KMS-11 (cell line): ENCODE measurements at regions not wholly inside any gene's neighbourhood (a gene's known extent, or its start where the extent isn't known, plus 50 kb on each side); places are given as distances from the start of the nearest gene placed in this dataset.

Experiments
- H2AFZ ChIP-seq: fragments of 200-600 bp; sonication (generic); 2 replicates; pipeline ENCODE4 v1.6.1; 2016; ENCODE audit warnings: antibody characterized with exemption, mixed run types, low read depth
- H3K27ac ChIP-seq: fragments of 200-600 bp; sonication (generic); 2 replicates; pipeline ENCODE4 v1.6.1; 2016; ENCODE audit warnings: mild to moderate bottlenecking, mixed run types
- H3K27me3 ChIP-seq: fragments of 200-600 bp; sonication (generic); 2 replicates; pipeline ENCODE4 v1.6.1; 2017; ENCODE audit warnings: mild to moderate bottlenecking, low read depth, mixed run types, moderate library complexity; ENCODE audit not compliant: insufficient read depth
- H3K36me3 ChIP-seq: fragments of 200-600 bp; sonication (generic); 2 replicates; pipeline ENCODE4 v1.6.1; 2017; ENCODE audit warnings: mild to moderate bottlenecking, mixed run types; ENCODE audit not compliant: insufficient read depth
- H3K4me1 ChIP-seq: fragments of 200-600 bp; sonication (generic); 2 replicates; pipeline ENCODE4 v1.6.1; 2016; ENCODE audit warnings: mild to moderate bottlenecking, low read depth, mixed run types; ENCODE audit not compliant: poor library complexity, severe bottlenecking
- H3K4me2 ChIP-seq: fragments of 200-600 bp; sonication (generic); 2 replicates; pipeline ENCODE4 v1.7.0; 2016; ENCODE audit warnings: mild to moderate bottlenecking, mixed run types
- H3K4me3 ChIP-seq: fragments of 200-600 bp; sonication (generic); IDR thresholded peaks from 2 replicates; pipeline ENCODE4 v1.6.1; 2017; ENCODE audit warnings: low read depth, low read length, mixed read lengths; ENCODE audit not compliant: insufficient read depth
- H3K79me2 ChIP-seq: fragments of 200-600 bp; sonication (generic); 2 replicates; pipeline ENCODE4 v1.6.1; 2016; ENCODE audit warnings: low read depth, mixed run types; ENCODE audit not compliant: insufficient read depth
- H3K9ac ChIP-seq: fragments of 200-600 bp; sonication (generic); 2 replicates; pipeline ENCODE4 v1.6.1; 2016; ENCODE audit warnings: mild to moderate bottlenecking, mixed run types
- H4K20me1 ChIP-seq: fragments of 200-600 bp; sonication (generic); 2 replicates; pipeline ENCODE4 v1.6.1; 2016; ENCODE audit warnings: mild to moderate bottlenecking, mixed run types; ENCODE audit not compliant: insufficient read depth
- CTCF ChIP-seq: fragments of 200-600 bp; sonication (generic); conservative IDR thresholded peaks from 2 replicates; pipeline ENCODE4 v1.6.1; 2017; ENCODE audit warnings: low read depth, mild to moderate bottlenecking, antibody characterized with exemption, low read length, moderate library complexity, mixed read lengths

GRCh38 chr11:115721296-115721995, 217.2 kb upstream of the CADM1 start:
- Histone ChIP-seq H2AFZ (no peak overlapping the region), H3K36me3 (no peaks in the 10 kb centered on the region), H3K4me1 (no peaks in the 10 kb centered on the region), H3K4me2 (no peak overlapping the region), H3K79me2 (no peaks in the 10 kb centered on the region), H3K9ac (no peak overlapping the region), H3K27ac (no peak overlapping the region), H3K27me3 (no peaks in the 10 kb centered on the region), H3K4me3 (no peak overlapping the region), H4K20me1 (no peaks in the 10 kb centered on the region)
- TF ChIP-seq CTCF = no peak

GRCh38 chr11:115720602-115721245, 216.5 kb upstream of the CADM1 start:
- H3K9ac ChIP-seq = no peak overlapping the region

GRCh38 chr11:115718945-115719344, 214.7 kb upstream of the CADM1 start:
- Histone ChIP-seq H3K36me3 (no peaks in the 10 kb centered on the region), H3K4me3 (no peak overlapping the region), H3K27ac (no peak overlapping the region), H3K79me2 (no peaks in the 10 kb centered on the region), H4K20me1 (no peaks in the 10 kb centered on the region), H2AFZ (no peak overlapping the region), H3K4me2 (no peak overlapping the region), H3K9ac (no peak overlapping the region), H3K4me1 (no peaks in the 10 kb centered on the region), H3K27me3 (no peaks in the 10 kb centered on the region)
- TF ChIP-seq CTCF = no peak

More at GRCh38 chr11:115720602-115721245, 216.5 kb upstream of the CADM1 start:
- no peak overlapping the region for H3K4me3 ChIP-seq
- no peaks in the 10 kb centered on the region for H3K79me2 ChIP-seq
- H4K20me1 ChIP-seq = no peaks in the 10 kb centered on the region
- H3K36me3 ChIP-seq = no peaks in the 10 kb centered on the region
- no peak overlapping the region for H3K4me2 ChIP-seq
- H2AFZ ChIP-seq = no peak overlapping the region
- no peaks in the 10 kb centered on the region for H3K4me1 ChIP-seq
- no peaks in the 10 kb centered on the region for H3K27me3 ChIP-seq
- TF ChIP-seq CTCF = no peak
- H3K27ac ChIP-seq = no peak overlapping the region

GRCh38 chr11:115718106-115718505, 213.9 kb upstream of the CADM1 start:
- Histone ChIP-seq H3K9ac (no peak overlapping the region), H4K20me1 (no peaks in the 10 kb centered on the region), H3K79me2 (no peaks in the 10 kb centered on the region), H3K4me1 (no peaks in the 10 kb centered on the region), H3K27ac (no peak overlapping the region), H2AFZ (no peak overlapping the region), H3K4me2 (no peak overlapping the region), H3K36me3 (no peaks in the 10 kb centered on the region), H3K27me3 (no peaks in the 10 kb centered on the region), H3K4me3 (no peak overlapping the region)
- no peak for TF ChIP-seq CTCF
